NCI-H1048 (cell line): ENCODE measurements at regions not wholly inside any gene's neighbourhood (a gene's known extent, or its start where the extent isn't known, plus 50 kb on each side); places are given as distances from the start of the nearest gene placed in this dataset.

Experiments
- DNase-seq: peaks from one replicate; lab custom pipeline; 2025; lab: John Stamatoyannopoulos, UW

DNA sequence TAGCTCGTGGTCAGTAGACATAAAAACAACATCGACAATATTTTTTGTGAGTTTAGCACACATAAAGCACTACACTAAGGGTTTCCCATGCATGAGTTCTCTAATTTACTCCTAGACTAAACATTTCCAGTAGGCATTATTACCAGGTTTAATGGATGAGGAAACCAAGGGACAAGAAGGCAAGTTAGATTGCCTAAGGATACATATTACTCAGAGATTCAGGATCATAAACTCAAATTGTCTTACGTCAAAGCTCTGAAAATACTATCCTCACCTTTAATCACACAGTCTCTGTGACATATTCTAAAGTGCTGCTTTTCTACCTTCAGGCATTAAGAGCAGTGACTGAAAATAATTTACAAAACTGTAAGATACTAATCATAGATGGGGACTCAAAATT, 655.3 kb downstream of the SLC16A7 start:
- DNase-seq, result no peak

DNA sequence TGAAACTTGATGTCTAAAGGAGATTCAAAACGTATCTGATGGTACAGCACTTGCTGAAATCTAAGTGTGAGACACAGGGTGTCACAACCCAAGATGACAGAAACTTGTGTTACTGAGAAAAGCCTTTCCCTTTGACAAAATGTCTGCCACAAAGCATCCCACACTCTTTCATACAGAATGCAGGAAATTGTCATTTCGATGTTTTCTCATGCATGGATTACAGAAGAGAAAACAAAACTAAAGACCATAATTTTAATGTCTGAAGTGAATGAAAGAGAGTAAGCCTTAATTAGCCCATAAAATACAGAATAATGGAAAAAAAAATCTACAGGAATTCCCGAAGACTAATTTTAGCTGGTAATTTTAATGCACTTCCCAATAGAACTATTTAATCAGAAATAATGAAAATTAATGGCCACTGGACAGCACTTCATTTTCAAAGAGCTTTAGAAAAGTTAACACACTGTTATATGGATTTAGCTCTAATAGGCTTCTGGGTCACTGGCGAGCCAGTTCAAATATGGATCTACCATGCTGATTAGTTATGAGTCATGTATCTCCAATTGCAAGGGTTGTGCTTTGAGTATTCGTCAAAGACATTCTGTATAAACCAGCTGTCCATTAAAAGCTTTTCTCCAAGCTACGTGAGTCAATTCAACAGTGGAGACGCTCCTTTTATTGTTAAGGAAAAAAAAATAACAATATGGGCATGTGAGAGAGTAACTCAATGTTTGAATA, 656.7 kb downstream of the SLC16A7 start:
- DNase-seq, result no peak

DNA sequence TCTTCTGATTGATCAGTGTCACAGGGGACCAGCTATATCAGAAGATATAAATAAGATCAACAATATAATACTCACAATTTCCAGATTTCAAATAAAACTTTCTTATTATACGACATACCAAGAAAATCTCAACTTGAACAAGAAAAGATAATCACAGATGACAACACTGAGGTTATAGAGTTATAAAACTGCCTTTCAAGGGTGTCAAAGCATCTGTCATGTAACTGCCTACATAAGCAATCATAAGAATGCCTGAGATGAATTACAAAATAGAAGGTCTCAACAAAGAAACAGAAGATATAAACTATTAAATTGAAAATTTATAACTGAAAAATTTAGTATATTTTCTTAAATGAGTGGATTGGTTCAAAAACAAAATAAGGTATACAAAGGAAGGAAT, 659.2 kb downstream of the SLC16A7 start:
- DNase-seq, result no peak

DNA sequence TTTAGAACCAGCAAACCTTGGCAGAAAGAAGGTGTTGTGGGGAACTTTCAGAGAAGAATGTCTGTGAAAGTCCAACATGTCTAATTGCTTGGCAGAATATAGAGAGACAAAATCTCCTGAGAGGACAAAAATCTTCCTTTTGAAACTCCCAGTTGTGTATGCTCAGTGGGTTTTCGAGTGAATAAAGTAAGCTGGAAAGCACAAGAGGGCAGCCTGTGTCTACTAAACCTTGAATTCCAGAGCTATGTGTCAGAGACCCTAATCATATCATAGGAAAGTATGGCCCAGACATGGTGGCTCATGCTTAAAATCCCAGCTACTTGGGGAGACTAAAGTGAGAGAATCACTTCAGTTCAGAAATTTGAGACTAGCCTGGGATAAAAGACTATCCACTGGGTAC, 661.2 kb downstream of the SLC16A7 start:
- no peak for DNase-seq

GRCh38 chr12:60259225-60259624, 663.4 kb downstream of the SLC16A7 start:
- no peak for DNase-seq

GRCh38 chr12:60262378-60262777, 666.5 kb downstream of the SLC16A7 start:
- no peak for DNase-seq

- no peak for DNase-seq
These were observed 667.3 kb downstream of the SLC16A7 start for GRCh38 chr12:60263161-60263560.

DNA sequence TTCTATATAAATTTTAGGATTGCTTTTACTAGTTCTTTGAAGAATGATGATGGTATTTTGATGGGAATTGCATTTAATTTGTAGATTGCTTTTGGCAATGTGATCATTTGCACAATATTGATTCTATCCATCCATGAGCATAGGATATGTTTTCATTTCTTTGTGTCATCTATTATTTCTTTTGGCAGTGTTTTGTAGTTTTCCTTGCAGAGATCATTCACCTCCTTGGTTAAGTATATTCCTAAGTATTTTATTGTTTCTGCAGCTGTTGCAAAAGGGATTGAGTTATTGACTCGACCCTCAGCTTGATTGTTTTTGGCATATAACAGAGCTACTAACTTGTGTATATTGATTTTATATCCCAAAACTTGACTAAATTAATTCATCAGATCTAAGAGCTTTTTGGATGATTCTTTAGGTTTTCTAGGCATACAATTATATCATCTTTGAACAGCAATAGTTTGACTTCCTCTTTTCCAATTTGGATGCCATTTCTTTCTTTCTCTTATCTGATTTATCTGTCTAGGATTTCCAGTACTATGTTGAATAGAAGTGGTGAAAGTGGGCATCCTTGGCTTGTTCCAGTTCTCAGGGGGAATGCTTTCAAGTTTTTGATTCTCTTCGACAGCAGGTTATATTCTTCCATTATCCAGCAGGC, 668.1 kb downstream of the SLC16A7 start:
- no peak for DNase-seq

DNA sequence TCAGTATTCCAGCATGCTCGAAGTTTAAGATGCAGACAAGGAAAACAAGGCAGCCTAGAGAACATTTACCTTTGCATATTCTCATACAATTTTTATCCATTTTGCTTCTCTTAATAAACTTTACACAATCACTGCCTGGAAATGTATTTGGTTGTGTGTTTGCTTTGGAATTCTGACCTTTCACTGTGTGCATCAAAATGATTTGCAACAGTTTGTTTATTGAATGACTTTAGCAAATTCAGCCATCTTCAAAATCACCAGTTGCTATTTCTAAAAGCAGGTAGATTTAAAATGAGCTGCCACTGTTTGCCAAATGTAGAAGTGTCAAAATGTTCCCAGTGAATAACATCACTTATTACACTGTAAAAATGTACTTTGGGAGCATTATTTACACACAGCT, 669.9 kb downstream of the SLC16A7 start:
- DNase-seq, result no peak

GRCh38 chr12:60266381-60266852, 670.6 kb downstream of the SLC16A7 start:
- DNase-seq, result no peak

DNA sequence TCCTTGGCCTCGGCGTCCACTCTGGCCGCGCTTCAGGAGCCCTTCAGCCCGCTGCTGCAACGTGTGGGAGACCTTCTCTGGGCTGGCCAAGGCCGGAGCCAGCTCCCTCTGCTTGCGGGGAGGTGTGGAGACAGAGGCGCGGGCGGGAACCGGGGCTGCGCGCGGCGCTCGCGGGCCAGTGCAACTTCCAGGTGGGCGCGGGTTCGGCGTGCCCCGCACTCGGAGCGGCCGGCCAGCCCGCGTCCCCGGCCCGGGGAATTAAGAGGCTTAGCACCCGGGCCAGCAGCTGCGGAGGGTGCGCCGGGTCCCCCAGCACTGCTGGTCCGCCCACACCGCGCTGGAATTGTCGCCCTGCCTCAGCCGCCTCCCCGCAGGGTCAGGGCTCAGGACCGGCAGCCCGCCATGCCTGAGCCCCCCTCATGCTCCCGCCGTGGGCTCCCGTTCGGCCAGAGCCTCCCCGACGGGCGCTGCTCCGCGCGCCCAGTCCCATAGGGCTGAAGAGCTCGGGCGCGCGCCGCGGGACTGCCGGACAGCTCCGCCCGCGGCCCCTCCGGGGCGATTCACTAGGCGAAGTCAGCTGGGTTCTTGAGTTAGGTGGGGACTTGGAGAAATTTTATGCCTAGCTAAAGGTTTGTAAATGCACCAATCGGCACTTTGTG, 673.9 kb downstream of the SLC16A7 start:
- no peak for DNase-seq

GRCh38 chr12:60271816-60272215, 676.0 kb downstream of the SLC16A7 start:
- no peak for DNase-seq

GRCh38 chr12:60278209-60278608, 682.4 kb downstream of the SLC16A7 start:
- DNase-seq, result no peak

DNA sequence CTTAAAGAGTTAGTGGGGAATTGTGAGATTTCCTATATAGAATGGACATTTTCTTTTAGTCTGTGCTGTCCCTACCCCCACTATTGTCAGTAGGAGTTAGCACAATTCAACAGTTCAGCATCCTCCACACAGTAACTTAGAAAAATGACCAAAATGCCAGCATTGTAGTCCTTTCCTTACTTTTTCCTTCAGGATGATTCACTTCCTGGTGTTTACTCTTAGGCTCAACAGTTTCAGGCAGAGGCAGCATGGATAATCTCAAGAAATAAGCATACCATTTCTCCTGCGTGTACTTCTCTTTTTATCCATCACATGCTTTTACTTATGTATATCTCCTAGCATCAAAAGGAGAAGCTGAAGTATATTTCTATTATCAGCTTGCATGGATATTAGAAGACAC, 683.4 kb downstream of the SLC16A7 start:
- DNase-seq, result no peak

- DNase-seq, result no peak
These were observed 685.7 kb downstream of the SLC16A7 start for GRCh38 chr12:60281522-60281921.

DNA sequence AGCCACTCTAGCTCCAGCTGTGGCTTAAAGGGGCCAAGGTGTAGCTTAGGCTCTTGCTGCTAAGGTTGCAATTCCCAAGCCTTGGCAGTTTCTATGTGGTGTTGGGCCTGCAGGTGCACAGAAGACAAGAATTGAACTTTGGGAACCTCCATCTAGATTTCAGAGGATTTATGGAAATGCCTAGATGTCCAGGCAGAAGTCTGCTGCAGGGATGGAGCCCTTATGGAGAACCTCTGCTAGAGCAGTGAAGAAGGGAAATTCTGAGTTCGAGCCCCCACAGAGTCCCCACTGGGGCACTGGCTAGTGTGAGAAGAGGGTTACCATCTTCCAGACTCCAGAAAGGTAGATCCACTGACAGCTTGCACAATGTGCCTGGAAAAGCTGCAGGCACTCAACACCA, 694.7 kb downstream of the SLC16A7 start:
- DNase-seq, result no peak

- no peak for DNase-seq
These were observed 712.6 kb downstream of the SLC16A7 start for GRCh38 chr12:60308366-60308991.

DNA sequence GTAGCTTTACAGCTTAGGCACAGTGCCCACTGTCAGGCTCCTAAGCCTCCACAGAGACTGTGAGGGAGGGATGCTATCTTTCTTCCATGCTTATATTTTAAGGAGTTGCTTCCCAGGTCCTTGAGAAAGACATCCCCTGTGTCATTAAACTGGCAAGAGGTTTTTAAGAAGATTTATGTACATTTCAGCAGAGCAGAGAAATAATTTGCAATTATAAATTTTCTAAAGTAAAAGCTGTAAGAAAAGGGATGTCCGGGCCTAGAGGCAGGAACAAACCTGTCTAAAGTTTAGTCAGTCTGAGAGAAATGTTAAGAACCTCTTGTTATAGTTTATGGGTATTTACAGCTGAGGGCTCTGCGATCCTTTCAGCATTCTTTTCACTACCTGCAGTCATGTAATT, 716.1 kb downstream of the SLC16A7 start:
- no peak for DNase-seq

DNA sequence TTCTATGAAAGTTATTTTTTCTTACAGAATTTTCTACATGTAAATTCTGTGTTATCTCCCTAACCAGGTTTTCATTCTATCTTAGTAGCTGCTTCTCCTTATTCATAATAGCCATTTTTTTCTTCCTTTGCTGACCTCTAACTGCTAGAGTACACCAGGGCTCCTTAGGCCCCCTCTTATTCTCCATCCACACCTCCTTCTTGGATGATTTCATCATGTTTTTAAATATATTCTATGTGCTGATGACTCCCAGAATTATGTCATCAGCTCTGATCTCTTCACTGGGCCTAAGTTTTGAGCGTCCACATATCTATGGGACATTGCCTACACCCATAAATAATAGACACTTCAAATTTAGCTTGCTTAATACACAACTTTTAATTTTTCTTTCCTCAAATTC, 721.5 kb downstream of the SLC16A7 start:
- no peak for DNase-seq

DNA sequence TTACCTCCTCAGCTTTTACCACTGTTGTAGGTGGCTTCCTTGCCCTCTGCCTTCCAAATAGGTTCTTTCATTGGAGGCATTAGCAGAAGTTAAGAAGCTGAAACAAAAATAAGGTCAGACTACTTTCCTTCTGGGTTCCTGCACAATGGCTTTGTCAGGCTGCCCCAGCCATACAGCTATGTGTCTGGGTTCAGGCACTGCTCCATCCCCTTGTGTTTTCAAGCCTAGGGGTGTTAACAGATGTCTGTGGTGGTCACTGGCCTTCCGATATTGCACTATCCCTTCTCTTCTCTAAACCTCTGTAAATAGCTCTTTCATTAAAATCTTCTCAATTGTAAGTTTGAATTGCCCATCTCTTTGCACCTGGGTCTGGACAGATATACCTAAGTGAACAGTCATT, 728.9 kb downstream of the SLC16A7 start:
- DNase-seq, result no peak

DNA sequence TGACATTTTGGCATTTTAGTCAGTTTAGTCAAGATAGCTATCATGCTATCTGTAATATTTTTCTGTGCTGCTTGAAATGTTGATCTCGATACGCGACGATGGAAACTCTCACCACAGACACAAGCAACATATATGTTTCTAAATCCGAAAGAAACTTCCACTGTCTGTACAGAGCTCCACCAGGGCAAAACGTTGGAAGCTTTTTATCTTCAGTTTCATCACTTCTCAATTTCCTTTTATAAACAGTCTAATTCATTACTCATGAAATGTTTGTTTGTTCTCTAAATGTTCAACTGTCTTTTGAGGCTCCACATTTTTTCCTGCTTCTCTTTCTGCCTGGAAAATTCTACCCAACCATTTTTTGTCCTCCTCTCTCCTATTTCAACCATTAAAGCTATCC, 737.6 kb downstream of the SLC16A7 start:
- DNase-seq, result no peak

DNA sequence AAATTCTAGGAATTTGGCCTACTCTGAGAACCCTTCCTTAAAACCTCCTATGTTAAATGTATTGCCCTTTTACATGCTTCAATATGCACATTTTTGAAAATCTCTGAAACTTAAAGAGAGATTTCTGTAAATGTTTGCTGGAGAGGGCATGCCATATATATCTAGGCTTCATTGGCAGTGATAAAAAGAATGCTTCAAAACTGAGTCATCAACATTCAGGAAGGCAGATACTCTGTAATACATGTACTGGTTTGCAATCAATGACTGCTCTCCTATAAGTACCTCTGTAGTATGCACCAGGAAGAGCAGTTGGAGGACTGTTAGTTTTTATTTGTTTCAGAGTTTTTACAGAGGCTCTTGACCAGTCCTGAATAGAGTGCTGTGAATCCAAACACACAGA, 739.9 kb downstream of the SLC16A7 start:
- DNase-seq, result no peak
